ENCODE measurements at regions not wholly inside any gene's neighbourhood (a gene's known extent, or its start where the extent isn't known, plus 50 kb on each side); places are given as distances from the start of the nearest gene placed in this dataset.
A peak's percentile ranks its signal among the peaks of the same experiment; 100 is the strongest.

- Histone ChIP-seq H3K27me3 (no peaks in the 10 kb centered on the region), H3K36me3 (no peaks in the 10 kb centered on the region), H3K4me3 (no peak overlapping the region), H3K27ac (no peak overlapping the region), H3K4me1 (no peaks in the 10 kb centered on the region), H3K9me3 (no peaks in the 10 kb centered on the region)
- intact Hi-C loops (cut with DNase I), result no loop called here
- no peak for DNase-seq
- no peak for ATAC-seq
- no peak for TF ChIP-seq CTCF (IDR thresholded peaks at IDR 0.05)
Observed at GRCh38 chr2:219709331-219709761, 81.9 kb downstream of the SLC4A3 start.

GRCh38 chr2:219713110-219713509 is 85.7 kb downstream of the SLC4A3 start:
- H3K27ac ChIP-seq, result no peak overlapping the region
- H3K4me1 ChIP-seq, result no peaks in the 10 kb centered on the region
- no peaks in the 10 kb centered on the region for H3K9me3 ChIP-seq
- TF ChIP-seq CTCF (IDR thresholded peaks at IDR 0.05), result no peak
- H3K4me3 ChIP-seq, result no peak overlapping the region
- intact Hi-C loops (cut with DNase I), result no loop called here
- H3K27me3 ChIP-seq, result no peaks in the 10 kb centered on the region
- ATAC-seq, result no peak
- H3K36me3 ChIP-seq, result no peaks in the 10 kb centered on the region
- no peak for DNase-seq

GRCh38 chr2:219714681-219715400 is 87.4 kb downstream of the SLC4A3 start:
- TF ChIP-seq CTCF (IDR thresholded peaks at IDR 0.05), result no peak
- Histone ChIP-seq H3K36me3 (no peaks in the 10 kb centered on the region), H3K4me3 (no peak overlapping the region), H3K27me3 (no peaks in the 10 kb centered on the region), H3K27ac (no peak overlapping the region), H3K9me3 (no peaks in the 10 kb centered on the region), H3K4me1 (no peaks in the 10 kb centered on the region)
- no peak for DNase-seq
- intact Hi-C loops (cut with DNase I), result no loop called here
- ATAC-seq, result no peak

- Histone ChIP-seq H3K4me3 (no peak overlapping the region), H3K9me3 (no peaks in the 10 kb centered on the region), H3K36me3 (no peaks in the 10 kb centered on the region), H3K4me1 (no peaks in the 10 kb centered on the region), H3K27me3 (no peaks in the 10 kb centered on the region), H3K27ac (no peak overlapping the region)
- DNase-seq (no peak), ATAC-seq (peak; percentile 55)
- no peak for TF ChIP-seq CTCF (IDR thresholded peaks at IDR 0.05)
- intact Hi-C loops (cut with DNase I), result no loop called here
Observed at GRCh38 chr2:219718066-219718465, 90.6 kb downstream of the SLC4A3 start.

- ATAC-seq (no peak), DNase-seq (no peak)
- H3K4me1 ChIP-seq, result no peaks in the 10 kb centered on the region
- no peaks in the 10 kb centered on the region for H3K36me3 ChIP-seq
- no peak overlapping the region for H3K4me3 ChIP-seq
- no peak overlapping the region for H3K27ac ChIP-seq
- intact Hi-C loops (cut with DNase I), result no loop called here
- TF ChIP-seq CTCF (IDR thresholded peaks at IDR 0.05), result no peak
- no peaks in the 10 kb centered on the region for H3K27me3 ChIP-seq
- H3K9me3 ChIP-seq, result no peaks in the 10 kb centered on the region
Observed at GRCh38 chr2:219719521-219719920, 92.1 kb downstream of the SLC4A3 start.

GRCh38 chr2:219720956-219721355 is 93.5 kb downstream of the SLC4A3 start:
- no peak overlapping the region for H3K4me3 ChIP-seq
- H3K27me3 ChIP-seq, result no peaks in the 10 kb centered on the region
- no peaks in the 10 kb centered on the region for H3K36me3 ChIP-seq
- DNase-seq (no peak), ATAC-seq (no peak)
- no peak for TF ChIP-seq CTCF (IDR thresholded peaks at IDR 0.05)
- H3K4me1 ChIP-seq, result no peaks in the 10 kb centered on the region
- intact Hi-C loops (cut with DNase I), result no loop called here
- no peaks in the 10 kb centered on the region for H3K9me3 ChIP-seq
- no peak overlapping the region for H3K27ac ChIP-seq

All from upper lobe of right lung (tissue), 1 donor.